ENCODE measurements at regions not wholly inside any gene's neighbourhood (a gene's known extent, or its start where the extent isn't known, plus 50 kb on each side); places are given as distances from the start of the nearest gene placed in this dataset.

GRCh38 chr4:4753643-4754042 lies 105.8 kb upstream of the MSX1 start:
- TF ChIP-seq JUN (IDR thresholded peaks at IDR 0.05; ENCODE audit: borderline replicate concordance, insufficient read depth, insufficient read length, low read depth) (no peak), MYC (IDR thresholded peaks at IDR 0.05; ENCODE audit: low read depth, low read length) (no peak), FOS (IDR thresholded peaks at IDR 0.05; ENCODE audit: borderline replicate concordance, insufficient read depth, low read length) (no peak), GATA2 (IDR thresholded peaks at IDR 0.05; ENCODE audit: insufficient read depth, insufficient read length, low read depth, low read length) (no peak), POLR2A (IDR thresholded peaks at IDR 0.05; ENCODE audit: low read depth, low read length) (no peak), EZH2 (IDR thresholded peaks at IDR 0.05; ENCODE audit: borderline replicate concordance, low read depth, low read length, severe bottlenecking) (no peak), POLR2AphosphoS5 (IDR thresholded peaks at IDR 0.05; ENCODE audit: insufficient read depth, low read depth, low read length) (no peak)
- TF ChIP-seq, protein P1, sequence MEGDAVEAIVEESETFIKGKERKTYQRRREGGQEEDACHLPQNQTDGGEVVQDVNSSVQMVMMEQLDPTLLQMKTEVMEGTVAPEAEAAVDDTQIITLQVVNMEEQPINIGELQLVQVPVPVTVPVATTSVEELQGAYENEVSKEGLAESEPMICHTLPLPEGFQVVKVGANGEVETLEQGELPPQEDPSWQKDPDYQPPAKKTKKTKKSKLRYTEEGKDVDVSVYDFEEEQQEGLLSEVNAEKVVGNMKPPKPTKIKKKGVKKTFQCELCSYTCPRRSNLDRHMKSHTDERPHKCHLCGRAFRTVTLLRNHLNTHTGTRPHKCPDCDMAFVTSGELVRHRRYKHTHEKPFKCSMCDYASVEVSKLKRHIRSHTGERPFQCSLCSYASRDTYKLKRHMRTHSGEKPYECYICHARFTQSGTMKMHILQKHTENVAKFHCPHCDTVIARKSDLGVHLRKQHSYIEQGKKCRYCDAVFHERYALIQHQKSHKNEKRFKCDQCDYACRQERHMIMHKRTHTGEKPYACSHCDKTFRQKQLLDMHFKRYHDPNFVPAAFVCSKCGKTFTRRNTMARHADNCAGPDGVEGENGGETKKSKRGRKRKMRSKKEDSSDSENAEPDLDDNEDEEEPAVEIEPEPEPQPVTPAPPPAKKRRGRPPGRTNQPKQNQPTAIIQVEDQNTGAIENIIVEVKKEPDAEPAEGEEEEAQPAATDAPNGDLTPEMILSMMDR (IDR thresholded peaks at IDR 0.05; ENCODE audit: extremely low read depth in 1 of 2, insufficient read depth in 1 of 2, low read depth in 1 of 2, low read length in 2 of 2), result no peak
- TF ChIP-seq, protein P2, sequence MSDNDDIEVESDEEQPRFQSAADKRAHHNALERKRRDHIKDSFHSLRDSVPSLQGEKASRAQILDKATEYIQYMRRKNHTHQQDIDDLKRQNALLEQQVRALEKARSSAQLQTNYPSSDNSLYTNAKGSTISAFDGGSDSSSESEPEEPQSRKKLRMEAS (IDR thresholded peaks at IDR 0.05; ENCODE audit: insufficient read depth, insufficient read length), result no peak
- H2AFZ ChIP-seq (ENCODE audit: low read depth, low read length), result no peak overlapping the region
- FAIRE-seq (no peak), DNase-seq (ENCODE audit: low read depth, low spot score) (no peak)
- POLR2A ChIA-PET, result no interaction called here
- intact Hi-C loops (cut with micrococcal nuclease), result no loop called here
- no peak overlapping the region for H3K4me2 ChIP-seq (ENCODE audit: insufficient read depth, low read length)
- CTCF ChIA-PET, result no interaction called here
- no TSS peak for BruUV-seq (replicated peaks)
- H3K4me1 ChIP-seq (ENCODE audit: control insufficient read depth, extremely low read depth, insufficient read depth, low read length), result no peaks in the 10 kb centered on the region
- H3K36me3 ChIP-seq (ENCODE audit: control insufficient read depth in 2 of 2, extremely low read depth in 1 of 2, insufficient read depth in 2 of 2, low read length in 2 of 2), result no peaks in the 10 kb centered on the region
- H3K9me3 ChIP-seq (replicated peaks; ENCODE audit: control insufficient read depth, insufficient read depth, low read length), result no peaks in the 10 kb centered on the region
- H3K9me1 ChIP-seq (replicated peaks; ENCODE audit: control insufficient read depth, extremely low read depth, insufficient read depth, low read length), result no peaks in the 10 kb centered on the region
- peaks cover 0 to 2% of the 10 kb centered on the region in 2 experiments for H3K27me3 ChIP-seq (ENCODE audit: control insufficient read depth in 2 of 2, insufficient read depth in 2 of 2, low read length in 2 of 2)
- no peaks in the 10 kb centered on the region for H3K79me2 ChIP-seq (ENCODE audit: control insufficient read depth, insufficient read depth, low read length)
- dilution Hi-C loops (cut with MboI; ENCODE audit: extremely low pct_ligation_motif_present, low sequenced_read_pairs), result no loop called here
- no peak overlapping the region for H3K4me3 ChIP-seq (replicated peaks in 1 of 3; ENCODE audit: insufficient read depth in 1 of 3, low read depth in 1 of 3, low read length in 3 of 3)
- H3K27ac ChIP-seq (ENCODE audit: insufficient read depth, low read depth, low read length), result no peak overlapping the region
- H3K9ac ChIP-seq (replicated peaks; ENCODE audit: extremely low read depth, insufficient read depth, low read length), result no peak overlapping the region
- no peaks in the 10 kb centered on the region for H4K20me1 ChIP-seq (replicated peaks; ENCODE audit: control insufficient read depth, extremely low read depth, insufficient read depth, low read length)

Measured in endothelial cell of umbilical vein (primary cell).